ELR (cell line): ENCODE measurements at regions not wholly inside any gene's neighbourhood (a gene's known extent, or its start where the extent isn't known, plus 50 kb on each side); places are given as distances from the start of the nearest gene placed in this dataset.

Source experiments
- DNase-seq: peaks from one replicate; pipeline ENCODE4 v3.0.0-alpha.2; 2015; ENCODE audit warnings: low read depth

DNA sequence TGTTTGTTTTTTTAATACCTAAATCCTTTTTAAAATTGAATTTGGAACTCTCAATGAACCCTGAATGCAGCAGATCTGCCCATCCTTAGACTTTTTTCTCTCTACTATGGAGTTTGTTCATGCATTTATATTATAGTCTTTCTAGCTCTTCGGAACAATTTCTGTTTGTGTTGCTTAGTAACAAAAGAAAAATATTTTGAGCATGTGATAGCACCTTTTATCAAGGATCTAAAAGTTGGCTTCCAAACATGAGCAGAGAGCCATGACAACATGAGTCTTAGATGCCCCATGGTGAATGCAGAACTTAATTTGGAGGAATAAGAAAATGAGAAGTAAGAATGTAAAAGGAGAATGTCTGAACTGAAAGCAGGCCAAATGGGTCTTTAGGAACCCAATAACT is 133.7 kb downstream of the EDN1 start:
- DNase-seq, result no peak

GRCh38 chr6:12426121-12426520 is 136.0 kb downstream of the EDN1 start:
- DNase-seq, result no peak

DNA sequence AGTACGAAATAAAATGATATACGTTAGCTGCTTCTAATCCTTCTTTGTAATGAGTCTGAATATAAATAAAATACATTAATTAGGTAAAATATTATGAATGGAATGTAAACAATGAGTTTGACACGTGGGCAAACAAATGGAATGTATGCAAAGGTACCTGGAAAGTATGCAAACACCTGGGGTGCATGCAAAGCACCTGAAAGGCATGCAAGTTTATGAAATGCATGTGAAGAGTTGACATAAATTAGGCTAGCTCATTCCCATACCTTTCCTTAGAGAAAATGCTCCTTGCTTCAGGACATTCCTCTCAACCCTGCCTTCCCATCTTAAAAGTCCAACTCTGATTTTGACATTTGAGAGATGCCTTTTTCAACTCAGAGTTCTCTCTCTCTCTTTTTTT is 140.9 kb downstream of the EDN1 start:
- DNase-seq, result no peak

- DNase-seq, result no peak
These were observed 146.1 kb downstream of the EDN1 start for GRCh38 chr6:12436224-12436623.

DNA sequence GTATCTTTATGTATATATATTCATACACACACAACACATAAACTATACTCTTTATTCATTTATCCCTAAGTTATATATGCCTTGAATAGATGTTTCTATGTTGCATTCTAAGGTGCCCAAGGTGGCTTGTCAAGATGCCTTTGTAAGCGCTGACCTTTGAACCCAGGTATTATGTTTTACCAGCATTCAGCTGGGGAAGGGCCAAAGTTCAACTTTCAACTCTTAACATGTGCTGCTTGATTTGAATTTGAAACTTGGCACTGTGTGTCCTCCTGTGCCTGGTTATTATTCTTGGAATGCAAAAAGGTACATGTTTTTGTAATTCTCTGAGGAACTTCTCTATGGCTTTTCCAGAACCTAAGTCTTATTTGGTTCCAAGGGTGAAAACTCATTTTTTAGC is 146.5 kb downstream of the EDN1 start:
- no peak for DNase-seq

- DNase-seq, result no peak
These were observed 149.1 kb downstream of the EDN1 start for GRCh38 chr6:12439296-12439695.

DNA sequence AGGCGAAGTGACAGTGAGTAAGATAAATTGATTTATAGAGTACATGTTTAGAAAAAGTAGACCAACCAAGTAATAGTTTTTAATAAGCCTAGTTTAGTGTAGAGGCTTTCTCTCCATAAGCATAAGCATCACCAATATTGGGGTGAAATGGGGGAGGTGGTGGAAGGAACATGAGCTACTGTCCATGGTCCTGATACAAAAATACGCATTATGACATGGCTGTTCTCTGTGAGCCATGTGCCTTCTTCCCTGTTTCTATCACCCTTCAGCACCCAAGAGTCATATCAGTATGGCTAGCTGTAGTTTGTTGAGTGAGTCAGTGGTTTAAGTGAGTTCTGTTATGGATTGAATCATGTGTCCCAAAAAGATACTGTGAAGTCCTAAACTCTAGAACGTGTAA is 150.8 kb downstream of the EDN1 start:
- peak; percentile 38 for DNase-seq

DNA sequence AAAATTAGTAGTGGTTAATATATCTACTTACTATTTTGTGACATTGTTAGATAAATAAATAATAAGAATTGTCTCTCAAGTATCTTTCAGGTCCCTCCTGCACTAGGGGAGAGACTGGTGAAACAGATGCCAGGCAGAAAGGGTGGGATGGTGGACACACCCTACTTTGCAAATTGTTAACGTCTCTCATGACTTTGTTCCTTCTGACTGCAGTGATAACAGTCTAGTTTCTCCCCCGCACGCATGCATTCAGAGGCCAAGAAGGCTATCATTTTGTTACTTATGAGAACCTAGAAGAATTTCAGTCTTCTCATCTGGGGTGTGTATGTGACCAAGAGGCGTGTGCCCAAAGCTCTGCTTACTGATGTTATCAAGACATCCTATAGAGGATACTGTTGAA is 152.3 kb downstream of the EDN1 start:
- no peak for DNase-seq

GRCh38 chr6:12446394-12446793 is 156.2 kb downstream of the EDN1 start:
- no peak for DNase-seq

DNA sequence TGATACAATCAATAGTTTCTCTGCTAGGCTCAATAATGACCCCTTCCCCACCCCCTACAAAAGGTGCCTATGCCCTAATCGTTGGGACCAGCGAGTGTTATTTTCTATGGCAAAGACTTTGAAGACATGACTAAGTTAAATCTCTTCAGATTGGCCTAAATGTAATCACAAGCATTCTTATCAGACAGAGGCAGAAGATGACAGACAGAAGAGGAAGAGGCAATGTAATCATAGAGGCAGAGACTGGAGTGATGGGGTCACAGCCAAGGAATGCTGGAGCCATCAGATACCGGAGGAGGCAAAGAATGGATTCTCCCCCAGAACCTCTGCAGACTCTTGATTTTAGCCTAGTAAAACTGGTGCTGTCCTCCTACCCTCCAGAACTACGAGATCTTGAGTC is 159.3 kb downstream of the EDN1 start:
- DNase-seq, result no peak

GRCh38 chr6:12450467-12450866 is 160.3 kb downstream of the EDN1 start:
- DNase-seq, result no peak

DNA sequence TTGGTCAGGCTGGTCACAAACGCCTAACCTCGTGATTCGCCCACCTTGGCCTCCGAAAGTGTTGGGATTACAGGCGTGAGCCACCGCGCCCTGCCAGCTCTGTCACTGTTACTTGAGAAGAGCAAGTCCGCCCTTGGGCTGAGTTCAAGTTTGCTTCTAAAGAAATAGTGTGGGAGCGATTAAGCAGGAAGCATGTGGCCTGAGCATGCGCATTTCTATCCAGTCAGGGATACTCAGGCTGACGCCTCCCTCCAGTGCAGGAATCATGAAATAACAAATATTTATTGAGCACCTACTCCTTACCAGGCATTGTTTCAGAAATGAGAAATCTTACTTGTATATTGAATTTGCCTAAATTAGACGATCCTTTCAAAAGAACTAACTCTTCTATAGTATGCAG is 166.2 kb downstream of the EDN1 start:
- no peak for DNase-seq

GRCh38 chr6:12457094-12457493 is 166.9 kb downstream of the EDN1 start:
- DNase-seq, result no peak

DNA sequence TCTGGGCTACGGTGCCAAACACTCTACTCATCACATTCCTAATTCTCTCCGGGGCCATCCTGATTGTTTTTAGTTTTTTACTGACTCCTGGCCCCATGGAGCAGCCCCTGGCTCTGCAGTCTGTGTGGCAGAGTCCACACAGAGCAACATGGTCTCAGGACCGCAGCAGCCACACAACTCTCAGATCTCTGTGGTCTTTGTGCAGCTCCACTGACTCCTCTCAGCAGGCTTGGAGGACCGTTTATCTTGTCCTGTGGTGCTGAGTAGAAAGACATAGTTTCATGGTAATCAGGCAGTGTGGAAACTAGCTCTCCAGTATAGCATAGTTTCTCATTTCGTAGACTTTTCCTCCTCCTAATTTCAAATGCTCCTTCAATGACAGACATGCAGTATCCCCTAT is 168.4 kb downstream of the EDN1 start:
- DNase-seq, result no peak

DNA sequence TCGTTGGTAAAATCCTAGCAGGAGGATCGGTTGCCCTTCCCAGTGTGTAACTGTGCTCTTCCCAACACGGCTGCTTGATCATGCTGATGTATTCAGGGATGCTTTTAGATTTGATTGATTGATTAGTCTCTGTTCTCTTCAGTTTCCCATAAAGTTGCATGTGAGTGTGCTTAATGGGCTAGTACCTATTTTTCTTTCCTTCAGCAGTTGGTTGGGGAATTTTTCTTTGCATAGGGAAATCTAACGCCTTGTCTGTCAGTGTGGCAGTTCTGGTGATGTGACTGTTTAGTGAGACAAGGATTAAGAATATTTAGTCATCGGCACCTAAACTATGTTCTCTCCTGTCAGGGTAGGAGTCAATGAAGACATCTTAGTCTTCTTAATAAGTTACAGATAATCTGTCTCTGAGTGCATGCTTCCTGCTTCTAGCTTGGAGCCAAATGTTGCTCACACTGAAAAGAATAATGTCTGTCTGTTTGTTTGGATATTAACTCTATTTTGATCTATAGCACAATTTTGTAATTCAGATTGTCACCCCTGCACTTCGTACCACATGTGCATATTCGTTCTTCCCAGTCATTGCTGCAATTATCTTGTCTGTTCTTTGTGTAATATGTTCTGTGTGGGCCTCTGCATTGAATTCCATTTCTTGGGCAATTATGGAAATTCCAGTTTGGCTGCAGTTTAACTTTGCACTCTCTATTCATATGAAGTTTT is 169.9 kb downstream of the EDN1 start:
- no peak for DNase-seq

GRCh38 chr6:12467706-12468670 is 177.8 kb downstream of the EDN1 start:
- no peak for DNase-seq

- peak; percentile 40 for DNase-seq
These were observed 182.5 kb downstream of the EDN1 start for GRCh38 chr6:12472601-12473038.

DNA sequence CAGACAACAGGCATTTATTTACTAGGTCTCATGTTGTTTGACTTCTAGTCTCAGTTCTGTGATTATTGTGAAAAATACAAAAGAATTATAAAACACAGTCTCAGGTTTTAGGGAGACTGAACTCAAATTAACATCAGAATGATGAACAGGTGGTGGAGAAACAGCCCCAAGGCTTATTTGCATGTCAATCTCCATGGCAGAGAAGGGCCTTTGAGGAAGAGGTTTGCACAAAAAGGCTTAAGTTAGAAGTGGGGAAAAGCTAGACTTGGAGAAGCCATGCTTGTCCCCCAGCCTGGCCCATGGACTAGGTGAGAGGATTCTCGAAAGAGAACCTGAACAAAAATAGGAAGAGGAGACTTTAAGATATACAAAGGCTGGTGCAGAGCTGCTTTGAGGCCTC is 183.3 kb downstream of the EDN1 start:
- DNase-seq, result no peak

- DNase-seq, result no peak
These were observed 184.3 kb downstream of the EDN1 start for GRCh38 chr6:12474167-12475140.

GRCh38 chr6:12476484-12476883 is 186.3 kb downstream of the EDN1 start:
- DNase-seq, result no peak

DNA sequence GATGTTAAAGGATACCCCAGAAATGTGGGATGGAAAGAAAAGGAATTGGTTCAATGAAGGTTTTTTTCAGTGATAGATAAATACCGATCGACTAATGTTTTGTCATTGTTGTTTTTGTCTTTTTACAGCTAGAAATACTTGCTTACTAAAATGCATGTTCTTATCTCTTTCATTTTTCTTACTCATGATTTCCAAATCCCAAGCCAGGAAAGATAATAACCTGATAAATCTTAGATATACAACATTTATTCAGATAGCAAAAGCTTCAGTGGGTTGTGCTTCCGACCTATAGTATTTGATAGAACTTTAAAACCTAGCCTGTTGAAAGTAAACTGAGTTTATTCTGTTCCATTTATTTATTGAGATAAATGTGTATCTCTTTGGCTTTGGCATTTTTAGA is 187.5 kb downstream of the EDN1 start:
- no peak for DNase-seq

DNA sequence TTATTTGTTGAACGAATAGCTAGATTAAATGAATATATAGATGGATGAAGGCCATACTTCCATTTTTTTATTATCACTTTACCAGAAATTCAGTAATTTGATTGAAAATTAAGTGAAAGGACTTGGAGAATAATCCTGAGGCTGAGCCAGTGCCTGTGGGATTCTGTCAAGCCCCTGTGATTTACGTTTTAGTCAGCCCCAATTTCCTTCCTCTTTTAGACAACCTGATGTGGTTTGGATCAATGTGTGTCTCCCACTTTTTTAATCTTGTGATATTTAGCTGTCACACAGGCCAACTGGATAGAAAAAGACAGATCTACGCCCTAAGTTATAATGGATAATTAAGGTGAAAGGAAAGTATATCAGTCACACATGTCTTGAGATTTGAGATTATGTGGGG is 188.8 kb downstream of the EDN1 start:
- DNase-seq, result no peak
